Pons (tissue), 1 donor: ENCODE measurements at regions not wholly inside any gene's neighbourhood (a gene's known extent, or its start where the extent isn't known, plus 50 kb on each side); places are given as distances from the start of the nearest gene placed in this dataset.

Experiments
- DNase-seq: peaks from one replicate; pipeline ENCODE4 v3.0.0-alpha.2; 2016; ENCODE audit warnings: low spot score

DNA sequence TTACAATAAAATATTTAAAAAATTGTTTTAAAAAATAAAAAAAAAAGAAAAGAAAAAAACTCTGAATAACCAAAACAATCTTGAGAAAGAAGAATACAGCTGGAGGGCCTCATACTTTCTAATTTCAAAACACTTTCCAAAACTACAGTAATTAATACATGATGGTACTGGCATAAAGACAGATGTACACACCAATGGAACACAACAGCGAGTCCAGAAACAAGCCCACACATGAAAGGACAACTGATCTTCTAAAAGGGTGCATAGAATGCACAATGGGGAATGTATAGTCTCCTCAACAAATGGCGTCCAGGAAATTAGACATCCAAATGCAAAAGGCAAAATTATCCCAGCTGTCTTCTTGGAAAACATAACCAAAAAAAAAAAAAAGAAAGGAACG is 99.6 kb downstream of the LURAP1L start:
- no peak for DNase-seq

- DNase-seq, result no peak
Measured at GRCh38 chr9:12875191-12875590, 100.4 kb downstream of the LURAP1L start.

- DNase-seq, result no peak
Measured at GRCh38 chr9:12876872-12877271, 102.1 kb downstream of the LURAP1L start.

DNA sequence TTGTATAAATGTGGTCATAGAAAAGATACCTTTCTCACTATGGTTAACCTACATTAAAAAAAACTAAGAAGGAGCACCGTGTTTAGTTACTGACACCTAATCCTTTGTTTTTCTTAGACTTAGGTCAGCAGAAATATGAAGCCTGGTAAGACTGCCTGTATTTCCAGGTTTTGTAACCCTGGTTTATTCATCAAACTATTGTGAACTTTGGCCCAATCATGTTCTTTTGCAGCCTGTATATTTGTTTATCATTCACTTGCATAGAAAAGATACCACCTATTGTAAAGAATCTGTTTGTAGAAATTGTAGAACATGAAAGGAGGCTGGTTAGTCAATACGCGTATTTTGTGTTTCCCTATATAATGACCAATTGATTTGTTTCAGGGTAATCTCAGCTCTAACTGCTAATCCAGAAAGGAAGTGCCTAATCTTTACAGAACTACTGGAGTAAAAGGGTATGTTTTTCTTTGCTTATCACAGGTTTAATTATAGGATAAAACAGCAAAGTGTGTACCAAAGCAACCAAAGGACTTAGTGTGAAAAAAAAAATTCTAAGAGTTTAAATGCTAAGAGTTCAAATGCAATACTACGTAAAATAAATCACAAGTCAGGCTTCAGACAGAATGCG is 103.6 kb downstream of the LURAP1L start:
- DNase-seq, result no peak

- no peak for DNase-seq
Measured at GRCh38 chr9:12879961-12880360, 105.1 kb downstream of the LURAP1L start.

- no peak for DNase-seq
Measured at GRCh38 chr9:12880406-12881015, 105.7 kb downstream of the LURAP1L start.

DNA sequence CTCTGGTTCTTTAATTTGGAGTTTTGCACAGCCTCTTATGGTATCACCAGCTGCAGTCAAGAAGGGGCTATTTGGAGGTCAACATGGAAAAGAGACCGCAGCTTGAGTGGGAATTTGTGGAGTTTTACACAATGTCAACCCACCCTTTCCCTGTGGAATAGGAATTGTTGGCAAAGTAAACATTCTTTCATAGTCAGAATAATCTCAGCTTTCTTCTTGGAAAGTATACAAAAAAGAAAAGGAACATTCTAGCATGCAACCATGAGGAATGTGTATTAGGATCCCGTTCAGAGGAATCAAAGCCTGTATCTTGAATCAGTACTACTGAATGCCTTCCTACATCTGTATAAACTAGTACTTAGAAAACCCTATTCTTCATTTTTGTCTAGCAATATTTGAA is 107.6 kb downstream of the LURAP1L start:
- no peak for DNase-seq

DNA sequence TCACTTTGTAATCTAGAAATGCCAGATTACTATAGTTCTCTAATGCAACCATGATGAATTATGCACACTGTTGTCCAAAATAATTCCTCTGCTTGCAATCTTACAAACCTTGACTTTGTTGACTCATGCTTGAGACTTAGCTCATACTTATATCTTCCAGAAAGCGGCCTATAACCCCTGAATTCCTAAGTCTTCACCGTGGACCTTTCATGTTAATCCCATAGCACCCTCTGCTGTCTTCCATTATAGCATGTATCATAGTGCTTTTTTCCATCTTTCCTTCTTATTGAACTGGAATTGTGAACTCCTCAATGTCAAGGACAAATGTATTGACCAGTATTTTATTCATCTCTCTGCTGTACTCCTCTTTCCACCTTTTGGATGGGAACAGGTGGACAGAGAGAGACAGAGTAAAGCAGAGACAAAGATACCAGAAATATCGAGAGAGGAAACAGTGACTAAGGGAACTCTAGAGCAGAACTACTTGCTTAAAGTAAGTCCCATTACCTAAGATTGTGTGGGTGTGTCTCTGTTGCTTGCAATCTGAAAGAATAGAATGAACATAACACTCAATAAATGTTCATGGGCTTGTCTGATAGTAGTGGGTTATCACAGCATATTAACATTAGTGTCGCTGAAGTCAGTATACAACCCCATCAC is 110.0 kb downstream of the LURAP1L start:
- peak; percentile 74 for DNase-seq

DNA sequence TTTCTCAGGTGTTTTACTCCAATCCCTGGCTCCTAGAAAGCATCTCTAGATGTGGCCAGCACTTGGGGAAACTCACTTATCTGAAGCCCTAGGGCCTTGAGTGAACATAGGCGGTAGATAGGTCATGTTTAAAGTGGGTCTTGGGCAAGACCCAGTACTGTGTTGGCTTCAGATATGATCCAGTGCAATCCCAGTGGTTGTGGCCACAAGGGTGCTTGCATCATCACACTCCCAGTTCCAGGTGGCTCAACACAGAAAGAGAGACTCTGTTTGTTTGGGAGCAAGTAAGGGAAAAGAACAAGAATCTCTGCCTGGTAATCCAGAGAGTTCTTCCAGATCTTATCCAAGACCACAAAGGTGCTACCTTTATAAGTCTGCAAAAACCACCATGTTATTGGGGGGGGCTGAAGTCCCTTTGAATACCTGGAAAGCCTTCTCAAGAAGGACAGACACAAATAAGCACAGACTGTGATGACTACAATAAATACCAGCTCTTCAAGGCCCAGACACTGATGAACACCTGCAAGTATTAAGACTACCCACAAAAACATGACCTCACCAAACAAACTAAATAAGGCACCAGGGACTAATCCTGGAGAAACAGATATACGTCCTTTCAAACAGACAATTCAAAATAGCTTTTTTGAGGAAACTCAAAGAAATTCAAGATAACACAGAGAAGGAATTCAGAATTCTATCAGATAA is 114.7 kb downstream of the LURAP1L start:
- DNase-seq, result no peak

DNA sequence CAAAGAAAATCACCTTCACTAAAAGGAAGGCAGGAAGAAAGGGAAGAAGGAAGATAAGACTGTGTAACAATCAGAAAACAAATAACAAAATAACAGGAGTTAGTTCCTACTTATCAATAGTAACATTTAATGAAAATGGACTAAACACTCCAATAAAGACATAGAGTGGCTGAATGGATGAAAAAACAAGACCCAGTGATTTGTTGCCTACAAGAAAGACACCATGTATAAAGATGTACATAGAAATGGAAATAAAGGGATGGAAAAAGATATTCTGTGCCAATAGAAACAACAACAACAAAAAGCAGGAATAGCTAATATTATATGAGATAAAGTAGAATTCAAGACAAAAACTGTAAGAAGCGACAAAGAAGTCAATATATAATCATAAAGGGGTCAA is 116.8 kb downstream of the LURAP1L start:
- DNase-seq, result no peak

- no peak for DNase-seq
Measured at GRCh38 chr9:12903316-12903715, 128.5 kb downstream of the LURAP1L start.

DNA sequence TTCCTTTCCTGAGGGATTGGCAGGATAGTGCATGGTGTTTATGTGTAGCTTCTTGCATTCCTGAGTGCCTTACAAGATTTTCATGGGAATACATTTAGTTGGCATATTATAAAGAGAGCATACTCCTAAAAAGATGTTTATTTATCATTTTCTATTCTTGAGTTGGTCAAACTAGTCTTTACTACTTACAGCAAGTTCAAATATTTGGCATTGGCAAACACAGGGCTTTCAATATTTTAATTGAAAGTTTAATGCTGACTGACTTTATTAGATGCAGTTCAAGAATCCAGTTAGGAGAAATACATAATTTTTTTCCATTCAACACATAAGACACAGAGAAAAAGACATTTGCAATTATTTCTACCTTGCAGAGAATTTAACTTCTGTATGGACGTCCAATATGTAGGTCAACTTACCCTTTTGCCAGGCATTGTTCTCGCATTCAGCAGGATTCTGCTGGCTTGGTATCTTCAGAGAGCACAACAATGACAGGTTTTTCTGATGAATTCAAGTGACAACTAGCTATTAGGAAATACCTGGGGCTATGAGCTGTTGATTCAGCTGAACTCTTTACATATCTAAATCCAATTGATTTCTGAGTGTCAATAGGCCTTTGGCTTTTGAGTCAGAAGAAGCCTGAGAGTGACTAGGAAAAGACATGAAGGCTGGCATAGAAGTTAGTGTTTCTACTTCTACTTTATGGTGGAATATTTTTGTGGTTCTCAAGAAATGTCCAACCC is 129.6 kb downstream of the LURAP1L start:
- DNase-seq, result no peak

GRCh38 chr9:12906646-12907045 is 131.8 kb downstream of the LURAP1L start:
- DNase-seq, result no peak

DNA sequence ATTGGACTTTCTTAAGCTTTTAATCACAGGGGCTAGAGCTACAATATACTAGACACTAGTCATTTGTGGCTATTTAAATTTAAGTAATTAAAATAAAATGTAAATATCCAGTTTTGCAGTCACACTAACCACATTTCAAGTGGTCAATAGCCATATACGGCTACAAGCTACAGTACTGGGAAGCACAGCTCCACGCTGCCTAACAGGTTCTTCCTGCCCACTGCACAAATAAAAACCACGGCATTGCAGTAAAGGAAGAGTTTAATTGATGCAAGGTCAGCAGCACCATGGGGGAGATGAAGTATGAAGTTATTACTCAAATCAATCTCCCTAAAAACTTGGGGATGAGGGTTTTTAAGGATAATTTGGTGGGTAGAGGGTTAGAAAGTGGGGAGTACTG is 134.1 kb downstream of the LURAP1L start:
- DNase-seq, result no peak

DNA sequence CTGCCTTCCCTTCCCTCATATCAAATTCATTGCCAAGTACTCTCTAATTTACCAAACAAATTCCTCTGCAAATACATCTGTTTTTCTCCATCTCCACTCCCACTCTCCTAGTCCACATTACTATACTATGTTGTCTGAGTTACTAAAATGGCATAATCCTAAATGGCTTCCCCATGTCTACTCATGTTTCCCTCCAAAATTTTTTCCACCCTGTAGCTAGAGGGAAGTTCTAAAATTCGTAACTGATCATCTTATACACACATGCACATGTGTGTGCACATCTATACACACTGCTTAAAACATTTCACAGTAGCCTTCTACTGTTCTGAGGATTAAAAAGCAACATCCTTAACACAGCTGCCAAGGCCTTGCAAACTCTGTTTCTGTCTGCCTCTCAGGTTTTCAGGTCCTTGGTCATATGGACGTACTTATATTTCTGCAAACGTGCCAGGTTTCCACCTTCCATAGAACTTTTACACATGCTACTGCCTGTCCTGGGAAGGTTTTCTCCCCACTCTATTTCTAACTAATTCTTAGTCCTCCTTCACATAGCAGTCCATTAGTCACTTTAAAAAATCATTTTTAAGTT is 140.6 kb downstream of the LURAP1L start:
- no peak for DNase-seq

GRCh38 chr9:12916042-12916441 is 141.2 kb downstream of the LURAP1L start:
- DNase-seq, result peak; percentile 99

GRCh38 chr9:12920437-12920836 is 145.6 kb downstream of the LURAP1L start:
- no peak for DNase-seq

- no peak for DNase-seq
Measured at GRCh38 chr9:12921621-12922020, 146.8 kb downstream of the LURAP1L start.

- DNase-seq, result no peak
Measured at GRCh38 chr9:12922224-12922866, 147.5 kb downstream of the LURAP1L start.

DNA sequence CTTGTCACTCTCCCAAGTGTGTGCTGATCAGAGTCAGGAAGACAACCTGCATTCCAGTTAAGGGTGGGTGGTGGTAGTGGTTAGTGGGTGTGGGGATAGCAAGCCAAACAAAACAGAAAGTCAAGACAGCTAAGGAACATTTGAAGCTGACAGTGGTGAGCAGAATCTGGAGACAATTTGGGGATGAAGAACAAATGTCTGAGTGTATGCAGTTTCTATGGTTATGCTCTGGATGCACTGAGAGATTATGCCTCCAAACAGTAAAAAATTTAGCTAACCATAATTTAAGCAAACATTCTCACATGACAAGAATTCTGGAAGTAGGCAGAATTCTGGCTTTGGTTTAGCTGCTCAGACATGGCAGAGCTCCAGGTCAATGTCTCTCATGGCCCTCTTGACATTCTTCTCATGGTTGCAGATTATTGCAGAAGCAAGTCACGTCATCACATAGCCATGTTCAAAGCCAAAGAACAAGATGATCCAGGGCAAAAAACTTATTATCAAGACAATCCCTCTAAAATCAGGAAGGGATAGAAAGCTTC is 148.7 kb downstream of the LURAP1L start:
- no peak for DNase-seq

DNA sequence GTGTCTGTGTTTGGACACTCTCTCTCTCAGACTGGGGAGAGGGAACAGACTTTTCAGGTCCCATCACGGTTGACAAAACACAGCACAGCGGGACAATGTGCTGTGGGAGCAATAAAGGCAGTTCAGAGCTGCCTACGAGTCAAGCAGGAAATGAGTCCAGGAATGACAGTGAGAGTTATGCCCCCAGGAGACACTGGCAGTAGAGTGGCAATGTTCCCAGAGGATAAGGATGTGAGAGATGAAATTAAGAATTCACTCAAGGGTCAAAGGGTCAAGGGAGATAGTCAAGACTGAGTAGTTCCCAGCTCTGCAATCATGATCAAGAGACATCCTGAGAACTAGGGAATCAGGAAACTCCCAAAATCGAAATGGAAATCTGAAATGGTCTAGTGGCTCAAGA is 156.1 kb downstream of the LURAP1L start:
- DNase-seq, result no peak
